ENCODE measurements at regions not wholly inside any gene's neighbourhood (a gene's known extent, or its start where the extent isn't known, plus 50 kb on each side); places are given as distances from the start of the nearest gene placed in this dataset.

GRCh38 chr11:134561331-134561720 is 149.3 kb upstream of the B3GAT1 start:
- TF ChIP-seq ZNF384 (IDR thresholded peaks at IDR 0.05) (no peak), FOXK2 (IDR thresholded peaks at IDR 0.05) (no peak), ARNT (IDR thresholded peaks at IDR 0.05) (no peak)
